ENCODE measurements at regions not wholly inside any gene's neighbourhood (a gene's known extent, or its start where the extent isn't known, plus 50 kb on each side); places are given as distances from the start of the nearest gene placed in this dataset.

DNA sequence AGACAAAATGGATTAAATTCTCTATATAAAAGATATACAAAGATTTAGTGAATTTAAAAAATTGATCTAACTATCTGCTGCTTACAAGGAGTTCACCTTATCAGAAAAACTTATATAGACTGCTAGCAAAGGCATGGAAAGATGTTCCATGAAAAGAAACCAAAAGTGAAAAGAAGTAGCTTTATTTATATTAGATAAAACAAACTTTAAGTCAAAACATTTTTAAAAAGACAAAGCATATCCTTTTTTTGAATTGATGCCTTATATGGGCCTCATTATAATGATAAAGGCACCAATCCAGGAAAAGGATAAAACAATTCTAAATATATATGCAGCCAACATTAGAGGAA is 334.2 kb downstream of the MEI4 start:
- TF ChIP-seq, protein P1, sequence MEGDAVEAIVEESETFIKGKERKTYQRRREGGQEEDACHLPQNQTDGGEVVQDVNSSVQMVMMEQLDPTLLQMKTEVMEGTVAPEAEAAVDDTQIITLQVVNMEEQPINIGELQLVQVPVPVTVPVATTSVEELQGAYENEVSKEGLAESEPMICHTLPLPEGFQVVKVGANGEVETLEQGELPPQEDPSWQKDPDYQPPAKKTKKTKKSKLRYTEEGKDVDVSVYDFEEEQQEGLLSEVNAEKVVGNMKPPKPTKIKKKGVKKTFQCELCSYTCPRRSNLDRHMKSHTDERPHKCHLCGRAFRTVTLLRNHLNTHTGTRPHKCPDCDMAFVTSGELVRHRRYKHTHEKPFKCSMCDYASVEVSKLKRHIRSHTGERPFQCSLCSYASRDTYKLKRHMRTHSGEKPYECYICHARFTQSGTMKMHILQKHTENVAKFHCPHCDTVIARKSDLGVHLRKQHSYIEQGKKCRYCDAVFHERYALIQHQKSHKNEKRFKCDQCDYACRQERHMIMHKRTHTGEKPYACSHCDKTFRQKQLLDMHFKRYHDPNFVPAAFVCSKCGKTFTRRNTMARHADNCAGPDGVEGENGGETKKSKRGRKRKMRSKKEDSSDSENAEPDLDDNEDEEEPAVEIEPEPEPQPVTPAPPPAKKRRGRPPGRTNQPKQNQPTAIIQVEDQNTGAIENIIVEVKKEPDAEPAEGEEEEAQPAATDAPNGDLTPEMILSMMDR (conservative IDR thresholded peaks at IDR 0.05 in 1 of 2, IDR thresholded peaks at IDR 0.05 in 1 of 2; ENCODE audit: low read depth in 1 of 2, low read length in 2 of 2): no peak
- no peak for TF ChIP-seq EZH2 (IDR thresholded peaks at IDR 0.05; ENCODE audit: low read length, missing control alignments)

Data from fibroblast of lung (primary cell).